ENCODE measurements at regions not wholly inside any gene's neighbourhood (a gene's known extent, or its start where the extent isn't known, plus 50 kb on each side); places are given as distances from the start of the nearest gene placed in this dataset.

DNA sequence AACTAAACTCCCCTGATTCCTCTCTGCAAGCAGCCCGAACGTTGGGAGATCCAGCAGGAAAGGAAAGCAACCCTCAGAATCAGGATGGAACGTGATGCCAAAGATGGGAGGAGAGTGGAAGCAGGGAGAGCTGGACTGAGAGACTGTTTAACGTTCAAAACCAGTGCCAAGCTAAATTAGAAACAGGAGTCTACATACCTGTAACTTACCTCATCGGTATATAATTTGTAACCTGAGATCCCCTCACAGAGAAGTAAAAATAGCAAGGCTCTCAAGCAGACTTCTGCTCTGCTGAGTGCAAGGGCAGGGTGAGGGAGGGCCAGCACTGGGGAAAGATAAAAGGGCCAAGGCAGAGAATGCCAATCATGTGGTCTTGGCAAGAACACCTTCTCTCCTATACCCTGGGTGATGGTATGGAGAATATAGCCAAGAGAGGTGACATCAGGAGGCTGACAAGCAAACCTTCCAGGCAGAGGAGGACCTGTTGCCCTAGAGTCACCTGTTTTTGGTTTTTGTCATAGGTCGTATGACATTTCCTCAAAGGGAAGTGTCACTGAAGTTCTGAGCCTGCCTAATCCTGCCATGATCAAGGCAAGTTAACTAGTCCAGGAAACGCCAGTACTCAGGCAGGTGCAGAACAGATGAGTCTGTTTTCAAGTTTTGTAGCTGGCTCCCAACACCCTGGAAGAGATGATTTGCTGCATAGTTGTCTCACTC is 472.0 kb downstream of the NFIB start:
- TF ChIP-seq CTCF (IDR thresholded peaks at IDR 0.05) (no peak), EZH2 (IDR thresholded peaks at IDR 0.05) (no peak)
